Renal cortical epithelial cell (primary cell): ENCODE measurements at regions not wholly inside any gene's neighbourhood (a gene's known extent, or its start where the extent isn't known, plus 50 kb on each side); places are given as distances from the start of the nearest gene placed in this dataset.

Source experiments
- DNase-seq: peaks from one replicate; pipeline ENCODE4 v3.0.0-alpha.2; 2011; ENCODE audit warnings: low read depth

DNA sequence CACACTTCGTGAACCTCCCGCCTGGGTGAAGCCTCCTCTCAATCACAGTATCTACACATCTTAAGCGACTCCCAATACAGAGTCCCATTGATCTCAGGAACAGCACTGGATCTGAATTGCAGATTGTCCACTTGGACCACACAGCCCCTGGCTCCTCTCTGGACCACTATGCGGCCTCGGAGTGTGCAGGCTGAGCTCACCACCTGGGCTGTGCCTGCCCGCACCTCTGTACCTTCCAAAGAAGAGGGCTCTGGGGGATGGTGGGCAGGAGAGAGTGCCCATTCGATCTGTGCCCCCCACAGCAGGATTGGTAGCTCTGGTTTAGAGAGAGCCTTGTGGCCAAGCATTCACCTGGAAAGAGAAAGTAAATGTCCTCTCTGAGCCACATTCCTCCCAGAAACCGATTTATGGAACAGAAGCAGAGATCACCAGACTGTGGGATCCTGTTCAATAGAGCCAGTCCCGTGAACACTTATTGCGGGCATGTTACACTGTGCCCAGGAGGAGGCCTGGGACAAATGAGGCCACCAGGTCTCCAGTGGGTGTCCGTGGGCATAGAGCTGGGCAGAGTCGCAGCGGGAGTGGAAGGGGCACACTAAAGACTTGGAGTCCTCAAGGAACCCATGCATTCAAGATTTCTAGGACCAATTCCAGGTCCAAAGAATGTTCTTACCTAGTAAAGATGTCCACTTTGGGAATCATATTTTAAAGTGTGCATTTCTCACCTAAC is 141.6 kb upstream of the SOX1 start:
- DNase-seq, result no peak

GRCh38 chr13:111926501-111927180 is 140.3 kb upstream of the SOX1 start:
- no peak for DNase-seq

- DNase-seq, result no peak
Measured at GRCh38 chr13:111927181-111927540, 139.8 kb upstream of the SOX1 start.

DNA sequence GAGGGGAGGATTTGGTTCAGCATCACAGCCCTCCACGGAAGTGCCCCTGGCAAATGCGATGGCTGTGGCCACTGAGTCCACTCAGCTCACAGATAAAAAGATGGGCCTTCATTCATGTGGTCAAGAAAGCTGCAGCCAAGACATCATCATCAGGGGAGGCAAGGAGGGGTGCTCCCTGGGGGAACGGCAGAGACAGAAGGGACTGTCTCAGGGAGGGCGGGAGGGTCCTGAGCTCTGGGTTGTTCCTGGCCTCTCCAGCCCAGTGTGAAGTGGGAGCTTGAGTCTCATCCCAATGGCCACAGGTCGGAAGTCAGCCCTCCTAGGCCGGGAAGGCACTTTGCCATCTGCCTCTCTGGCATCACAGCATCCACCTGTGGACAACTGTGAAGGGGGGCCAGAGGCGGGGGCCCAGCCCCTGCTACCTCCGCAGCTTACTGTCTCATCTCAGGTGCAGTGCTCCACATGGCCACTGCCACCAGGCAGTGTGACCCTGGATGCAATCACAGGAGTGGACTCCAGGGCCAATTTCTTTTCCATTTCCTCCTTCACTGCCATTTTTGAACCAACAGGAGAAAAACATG is 137.8 kb upstream of the SOX1 start:
- no peak for DNase-seq

DNA sequence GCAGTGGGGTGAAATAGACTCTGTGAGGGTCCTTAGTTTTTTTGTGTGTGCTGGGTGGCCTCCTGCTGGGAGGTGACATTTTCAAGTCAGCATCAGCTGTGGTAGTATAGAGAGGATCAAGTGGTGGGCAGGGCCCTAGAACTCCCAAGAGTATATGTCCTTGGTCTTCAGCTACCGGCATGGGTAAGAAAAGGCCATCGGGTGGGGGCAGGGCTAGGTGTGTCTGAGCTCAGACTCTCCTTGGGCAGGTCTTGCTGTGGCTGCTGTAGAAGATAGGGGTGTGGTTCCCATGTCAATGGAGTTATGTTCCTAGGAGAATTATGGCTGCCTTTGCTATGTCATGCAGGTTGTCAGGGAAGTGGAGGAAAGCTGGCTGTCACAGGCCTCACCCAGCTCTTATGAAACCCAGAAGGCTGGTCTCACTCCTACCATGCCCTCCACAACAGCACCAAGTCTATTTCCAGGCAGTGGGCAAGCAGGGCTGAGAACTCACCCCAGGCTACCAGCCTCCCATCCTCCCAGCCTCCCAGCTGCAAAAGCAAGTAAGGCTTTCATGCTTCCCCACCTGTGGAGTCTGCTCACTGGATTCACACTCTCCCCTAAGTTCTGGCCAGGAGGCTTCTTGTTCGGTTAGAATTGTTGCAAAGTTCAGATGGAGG is 130.6 kb upstream of the SOX1 start:
- DNase-seq, result no peak

GRCh38 chr13:111937777-111938311 is 129.1 kb upstream of the SOX1 start:
- DNase-seq, result no peak

DNA sequence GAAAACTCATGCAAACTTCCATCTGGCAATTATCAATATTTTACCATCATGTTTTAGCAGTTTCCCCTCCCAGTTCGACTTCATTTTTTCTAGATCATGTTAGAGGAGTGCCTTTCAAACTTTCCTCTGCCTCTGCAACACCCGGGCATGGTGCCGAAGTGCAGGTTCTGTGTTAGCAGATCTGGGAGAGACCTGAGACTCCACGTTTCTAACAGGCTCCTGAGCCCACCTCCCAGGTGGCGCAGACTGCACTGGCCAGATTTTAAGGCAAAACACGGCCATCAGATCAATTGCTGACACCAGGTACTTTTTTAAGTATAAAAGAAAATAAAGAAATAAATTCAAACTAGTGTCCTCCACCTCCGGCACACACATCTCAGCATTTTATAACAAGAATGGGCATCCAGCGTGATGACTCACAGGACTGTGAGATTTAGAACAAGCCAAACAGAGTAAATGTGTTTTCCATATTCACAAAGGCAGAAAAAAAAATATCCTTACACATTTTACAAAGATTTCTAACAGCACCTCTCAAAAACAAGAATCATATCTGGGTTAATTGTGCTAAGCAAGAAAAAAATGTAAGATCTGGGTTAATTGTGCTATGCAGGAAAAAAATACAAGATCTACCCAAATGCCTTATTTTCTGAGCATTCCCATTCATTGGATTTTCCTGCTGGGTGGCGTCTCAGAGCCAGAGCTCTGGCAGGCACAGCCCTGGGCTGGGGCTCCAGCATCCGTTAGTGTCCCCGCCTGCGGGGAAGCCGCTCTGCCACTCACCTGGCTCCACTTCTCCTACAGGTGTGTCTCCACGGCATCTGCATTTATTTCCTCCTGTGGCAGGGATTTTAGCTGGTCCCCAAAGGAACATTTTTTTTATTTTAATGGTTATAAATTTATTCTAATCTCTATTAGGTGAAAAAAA is 127.9 kb upstream of the SOX1 start:
- DNase-seq, result no peak

- no peak for DNase-seq
Measured at GRCh38 chr13:111939666-111940278, 127.2 kb upstream of the SOX1 start.

DNA sequence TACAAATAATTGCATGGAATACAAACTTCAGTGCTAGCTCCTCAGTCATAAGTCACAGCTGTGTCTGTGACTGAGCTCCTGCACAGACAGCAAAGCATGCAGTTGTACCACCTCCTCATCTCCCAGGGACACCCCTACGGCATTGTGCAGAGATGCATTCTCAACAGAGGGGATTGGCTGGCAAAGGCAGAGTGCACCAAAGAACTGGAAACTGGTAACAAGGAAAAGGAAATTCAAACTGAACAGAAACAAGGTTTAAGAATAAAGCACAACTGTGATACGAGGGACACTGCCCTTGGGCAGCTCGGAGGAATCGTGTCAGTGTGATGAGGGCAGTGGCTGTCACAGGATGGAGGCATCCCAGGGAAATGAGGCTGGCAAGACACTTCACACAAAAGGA is 126.1 kb upstream of the SOX1 start:
- DNase-seq, result no peak

DNA sequence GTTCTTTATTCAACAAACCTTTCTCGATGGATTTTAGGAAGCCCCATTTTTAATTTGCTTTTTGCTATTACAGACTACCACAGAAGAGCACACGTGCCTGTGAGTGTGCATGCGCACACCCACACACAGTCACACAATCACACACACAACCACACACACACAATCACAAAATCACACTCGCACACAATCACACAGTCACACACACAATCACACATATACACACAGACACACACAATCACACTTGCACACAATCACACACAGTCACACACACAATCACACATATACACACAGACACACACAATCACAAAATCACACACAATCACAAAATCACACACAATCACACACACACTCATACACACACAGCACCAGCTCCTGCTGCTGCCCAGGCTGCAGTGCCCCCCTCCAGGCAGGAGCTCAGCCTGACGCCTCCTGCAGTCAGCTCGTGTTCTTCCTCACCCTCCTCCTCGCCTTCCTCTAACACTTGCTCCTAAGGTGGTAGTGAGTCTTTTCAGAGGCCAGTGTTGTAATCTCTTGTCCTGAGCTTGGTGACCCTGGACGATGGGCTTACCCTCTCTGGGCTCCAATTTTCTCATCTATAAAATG is 125.0 kb upstream of the SOX1 start:
- DNase-seq, result no peak

DNA sequence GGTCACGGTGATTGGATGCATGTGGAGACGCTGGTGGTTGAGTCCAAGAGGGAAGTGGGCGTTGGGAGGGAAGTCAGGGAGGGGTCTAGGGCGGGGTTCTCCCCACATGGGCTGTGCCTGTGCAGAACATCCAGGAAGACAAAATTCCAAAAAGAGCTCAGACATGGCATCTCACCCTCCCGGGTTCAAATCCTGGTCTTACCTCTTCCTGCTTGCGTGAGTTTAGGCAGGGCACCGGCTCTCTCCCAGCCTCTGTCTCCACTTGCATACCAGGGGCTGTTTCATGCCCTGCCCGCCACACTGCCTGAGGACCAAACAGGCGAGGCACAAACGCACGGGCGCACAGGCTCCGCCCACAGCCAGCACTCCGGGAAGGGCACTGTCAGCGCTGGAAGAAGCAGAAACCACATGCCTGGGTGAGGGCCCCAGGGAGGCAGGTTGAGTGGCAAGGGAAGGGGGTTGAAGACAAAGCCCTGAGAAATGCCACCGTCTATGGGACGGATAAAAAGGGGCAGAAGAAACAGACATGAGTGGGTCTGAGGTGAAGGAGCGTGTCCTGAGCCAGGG is 123.6 kb upstream of the SOX1 start:
- DNase-seq, result no peak

DNA sequence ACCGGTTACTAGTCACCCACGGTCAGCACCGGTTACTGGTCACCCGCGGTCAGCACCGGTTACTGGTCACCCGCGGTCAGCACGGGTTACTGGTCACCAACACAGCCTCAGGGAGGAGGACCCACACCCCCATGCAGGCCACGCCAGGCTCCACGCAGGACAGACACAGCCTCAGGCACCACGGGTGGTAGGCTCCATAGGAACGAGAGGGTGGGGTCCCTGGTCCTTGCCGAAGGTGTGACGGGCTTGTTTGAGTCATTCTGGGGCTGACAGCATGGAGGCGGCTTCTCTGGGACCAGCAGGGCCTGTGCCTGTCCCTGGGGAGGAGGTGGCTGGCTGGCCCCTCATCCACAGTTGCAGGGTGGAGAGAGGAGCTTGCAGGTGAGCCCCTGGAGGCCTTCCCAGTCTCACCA is 122.8 kb upstream of the SOX1 start:
- no peak for DNase-seq

GRCh38 chr13:111945086-111945485 is 121.9 kb upstream of the SOX1 start:
- DNase-seq, result no peak

GRCh38 chr13:111946214-111946613 is 120.7 kb upstream of the SOX1 start:
- no peak for DNase-seq

DNA sequence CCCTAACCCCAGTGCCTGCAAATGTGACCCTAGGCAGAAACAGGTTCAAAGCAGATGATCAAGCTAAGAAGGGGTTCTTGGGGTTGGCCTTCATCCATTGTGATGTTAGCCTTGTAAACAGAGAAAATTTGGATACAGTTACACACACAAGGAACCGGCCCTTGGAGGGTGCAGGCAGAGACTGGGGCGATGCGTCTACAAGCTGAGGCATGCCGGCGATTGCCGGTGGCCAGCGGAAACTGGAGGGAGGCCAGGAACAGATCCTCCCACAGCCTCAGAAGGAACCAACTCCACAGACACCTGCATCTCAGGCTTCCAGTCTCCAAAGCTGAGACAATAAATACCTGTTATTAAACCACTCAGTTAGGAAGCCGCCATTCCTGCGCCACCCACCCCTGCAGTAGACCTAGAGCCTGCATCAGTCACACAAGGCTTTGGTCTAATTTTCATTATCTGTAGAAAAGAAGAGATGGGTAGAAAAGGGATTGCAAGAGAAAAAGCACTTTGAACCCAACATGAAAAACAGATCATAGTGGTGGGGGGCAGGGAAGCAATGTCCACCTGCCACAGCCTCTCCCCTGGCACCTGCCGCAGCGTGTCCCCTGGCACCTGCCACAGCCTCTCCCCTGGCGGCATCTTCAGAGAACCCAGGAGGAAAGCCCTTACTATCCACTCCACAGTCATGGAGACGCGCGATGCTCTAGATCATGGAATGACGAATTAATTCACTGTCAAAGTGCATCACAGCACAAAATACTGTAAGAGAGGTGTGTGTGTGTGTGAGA is 119.7 kb upstream of the SOX1 start:
- no peak for DNase-seq

- no peak for DNase-seq
Measured at GRCh38 chr13:111947876-111948275, 119.1 kb upstream of the SOX1 start.

DNA sequence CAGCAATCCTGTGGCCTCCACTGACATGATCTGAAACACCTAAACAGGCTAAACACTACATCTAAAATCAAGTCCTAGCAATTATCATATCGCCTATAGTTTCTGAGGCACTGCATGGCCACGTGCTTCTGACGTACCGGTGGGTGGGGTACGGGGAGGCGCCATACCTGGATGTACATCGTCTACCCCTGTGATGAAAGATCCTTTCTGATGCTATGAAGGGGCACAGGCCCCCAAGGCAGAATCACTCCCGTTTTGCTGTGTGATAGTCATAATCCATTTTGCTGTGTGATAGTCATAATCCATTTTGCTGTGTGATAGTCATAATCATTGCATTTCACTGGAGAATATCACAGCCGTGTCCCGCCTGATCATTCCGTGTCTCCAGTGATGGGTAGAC is 118.7 kb upstream of the SOX1 start:
- DNase-seq, result no peak

- DNase-seq, result no peak
Measured at GRCh38 chr13:111948811-111949210, 118.1 kb upstream of the SOX1 start.

DNA sequence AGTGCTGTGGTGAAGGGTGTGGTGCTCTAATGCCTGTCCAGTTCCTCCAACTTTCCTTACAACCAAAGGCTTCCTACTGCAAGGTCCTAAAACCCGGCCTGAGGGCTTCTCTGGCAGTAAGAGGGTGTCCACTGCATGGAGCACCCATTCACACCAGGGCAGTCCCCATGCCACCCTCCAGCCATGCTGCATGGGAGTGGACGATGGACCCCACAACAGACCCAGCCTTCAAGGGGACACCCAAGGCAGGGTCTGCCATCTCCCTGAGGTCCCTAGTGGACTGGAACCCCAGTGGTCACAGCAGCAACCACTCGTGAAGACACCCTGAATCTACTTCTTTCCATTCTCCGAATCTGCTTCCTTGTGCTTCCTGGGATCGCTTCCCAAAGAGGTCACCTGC is 117.6 kb upstream of the SOX1 start:
- no peak for DNase-seq
